HT-29 (cell line): ENCODE measurements at regions not wholly inside any gene's neighbourhood (a gene's known extent, or its start where the extent isn't known, plus 50 kb on each side); places are given as distances from the start of the nearest gene placed in this dataset.
A peak's percentile ranks its signal among the peaks of the same experiment; 100 is the strongest.
"Not testable (repeated sequence)": the region's sequence is repeated elsewhere in the genome, so short reads cannot be mapped to it uniquely, and the experiment has no call there.

ENCODE experiments used
- DNase-seq: peaks from one replicate; pipeline ENCODE4 v3.0.0-alpha.2; 2015; ENCODE audit warnings: low spot score

DNA sequence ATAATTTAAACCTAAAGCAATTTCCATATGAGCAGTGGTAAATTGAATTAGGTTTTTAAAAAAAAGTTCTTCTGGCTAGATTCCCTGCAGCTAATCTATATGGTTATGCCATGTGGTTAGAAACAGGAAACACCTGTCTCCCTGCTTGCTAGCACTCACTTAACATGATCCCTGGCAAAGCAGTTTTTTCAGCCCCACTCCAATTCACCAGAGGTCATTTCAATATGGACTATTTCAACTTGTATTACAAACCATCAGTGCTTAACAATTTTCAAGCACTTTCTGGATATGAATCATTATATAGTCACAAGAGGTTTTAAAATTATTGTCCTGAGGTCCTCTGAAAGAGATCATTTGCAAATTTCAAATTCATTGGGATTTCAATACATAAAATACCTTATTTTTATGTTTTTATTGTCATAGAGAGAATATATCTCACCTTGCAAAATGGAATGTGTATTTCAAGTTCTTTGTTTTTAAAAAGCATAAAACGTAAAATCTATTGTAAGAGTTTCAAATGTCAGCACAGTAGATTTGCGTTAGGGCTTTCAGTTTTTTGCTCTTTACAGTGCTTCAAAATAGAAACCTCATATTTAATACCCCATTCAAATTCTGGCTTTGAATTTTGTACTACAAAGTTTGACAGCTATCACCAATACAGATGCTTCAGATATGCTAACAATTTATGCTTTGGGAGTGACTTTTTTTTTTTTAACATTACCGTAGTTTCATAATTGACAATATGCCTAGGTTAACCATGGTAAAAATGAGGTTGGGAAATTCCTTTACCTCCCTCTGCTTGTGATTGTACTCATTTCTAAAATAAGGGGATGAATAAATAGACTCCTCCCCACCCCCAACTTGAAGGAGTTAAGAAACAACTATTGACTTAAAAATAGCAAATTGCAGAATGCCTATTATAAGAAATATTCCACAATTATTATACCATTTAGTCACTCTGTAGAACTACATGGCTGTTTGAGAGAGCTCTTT is 117.5 kb upstream of the HGF start:
- no peak for DNase-seq

DNA sequence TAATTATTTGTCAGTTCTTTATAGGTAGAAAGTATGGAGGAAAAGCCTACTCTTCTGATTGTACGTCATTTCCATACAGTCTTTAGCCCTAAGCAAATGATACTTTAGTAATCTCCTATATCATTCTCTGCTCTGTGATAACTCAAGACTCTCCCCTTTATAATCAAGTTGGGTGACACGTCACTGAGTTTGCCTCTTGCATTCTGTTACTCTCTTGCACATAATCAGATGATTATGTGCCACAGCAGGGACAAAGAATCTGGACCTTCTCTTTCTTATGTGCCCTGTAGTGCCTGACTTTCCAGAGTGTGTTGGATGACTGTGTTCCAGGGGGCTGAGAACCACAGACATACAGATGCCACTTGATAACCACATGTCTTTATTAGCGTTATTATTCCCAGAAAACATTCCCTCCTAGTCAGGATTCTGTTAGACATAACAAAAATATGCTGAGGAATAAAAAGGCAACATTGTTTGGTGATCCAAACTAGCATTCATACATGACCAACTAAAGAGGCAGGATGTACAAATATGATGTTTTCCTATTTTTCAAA is 116.4 kb upstream of the HGF start:
- no peak for DNase-seq

DNA sequence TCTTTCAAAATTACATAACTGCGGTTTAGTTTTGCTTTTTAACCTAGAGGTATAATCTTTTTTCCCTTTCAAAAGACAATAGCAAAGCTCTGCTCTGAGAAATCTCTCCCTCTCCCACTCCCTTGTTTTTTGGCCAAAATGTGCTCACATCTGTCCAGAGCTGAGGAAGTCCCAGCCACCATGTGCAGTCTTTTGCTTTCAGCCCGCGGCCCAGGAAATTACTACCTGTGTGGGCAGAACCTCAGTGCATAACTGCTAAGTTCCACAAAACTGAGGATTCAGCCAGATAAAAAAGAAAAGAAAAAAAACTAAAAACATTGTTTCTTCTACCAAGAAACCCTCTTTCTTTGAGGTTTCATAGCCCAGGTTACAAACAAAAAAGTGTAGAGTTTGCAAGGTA is 115.0 kb upstream of the HGF start:
- DNase-seq = no peak

DNA sequence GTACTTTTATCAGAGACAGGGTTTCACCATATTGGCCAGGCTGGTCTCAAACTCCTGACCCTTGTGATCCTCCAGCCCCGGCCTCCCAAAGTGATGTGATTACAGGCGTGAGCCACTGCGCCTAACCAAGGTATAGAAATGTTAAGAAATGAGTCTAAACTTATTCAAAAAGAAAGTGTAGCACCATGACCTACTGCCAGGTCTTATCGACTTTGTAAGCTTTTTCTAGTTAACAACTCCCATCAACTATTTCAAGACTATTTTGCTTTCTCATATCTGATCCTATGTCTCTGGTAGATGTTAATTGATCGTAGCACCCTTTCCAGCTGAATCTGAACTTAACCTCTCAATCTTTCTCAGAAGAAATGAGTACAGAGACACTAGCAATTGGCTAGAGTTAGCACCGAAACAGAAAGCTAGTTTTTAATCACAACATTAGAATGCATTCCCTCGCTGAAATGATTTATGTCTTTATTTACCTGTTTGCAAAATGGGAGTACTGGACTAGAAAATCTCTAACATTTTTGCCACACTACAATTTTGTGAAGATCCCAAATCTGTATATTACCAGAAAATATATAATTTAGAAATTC is 114.0 kb upstream of the HGF start:
- no peak for DNase-seq

DNA sequence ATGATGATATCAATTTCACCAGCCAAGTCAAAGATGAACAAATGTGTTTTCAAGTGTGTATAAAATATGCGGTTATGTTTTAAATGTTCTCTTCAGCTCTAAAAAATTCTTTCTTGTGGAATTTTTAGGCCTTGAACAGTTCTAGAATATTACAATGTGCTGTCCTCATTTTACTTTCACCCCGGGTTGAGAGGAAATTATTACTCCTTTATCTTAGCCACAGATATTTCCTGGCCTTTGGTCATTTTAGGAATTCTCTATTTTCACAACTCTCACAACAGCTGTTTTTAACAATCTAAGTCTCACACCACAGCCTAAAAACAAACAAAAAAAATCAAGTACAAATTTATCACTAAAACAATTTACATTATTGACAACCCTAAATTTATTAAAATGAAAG is 112.2 kb upstream of the HGF start:
- DNase-seq = no peak

DNA sequence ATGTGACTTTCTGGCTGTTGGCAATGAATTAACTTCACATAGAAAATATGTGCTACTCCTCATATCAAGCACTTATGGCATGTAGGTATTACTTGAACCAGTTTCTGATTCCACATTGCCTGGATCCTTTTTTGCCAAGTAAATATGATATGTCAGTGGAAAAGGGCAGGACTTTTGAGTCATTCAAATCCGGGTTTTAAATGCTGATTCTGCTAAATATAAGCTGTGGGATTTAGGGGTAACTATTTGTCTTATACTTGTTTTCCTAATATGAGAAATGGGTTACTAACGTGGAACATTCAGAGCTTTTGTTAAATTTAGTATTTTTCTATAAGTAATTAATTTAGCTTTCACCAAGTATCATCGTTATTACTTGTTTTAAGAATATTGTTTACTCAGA is 108.0 kb upstream of the HGF start:
- DNase-seq = no peak

DNA sequence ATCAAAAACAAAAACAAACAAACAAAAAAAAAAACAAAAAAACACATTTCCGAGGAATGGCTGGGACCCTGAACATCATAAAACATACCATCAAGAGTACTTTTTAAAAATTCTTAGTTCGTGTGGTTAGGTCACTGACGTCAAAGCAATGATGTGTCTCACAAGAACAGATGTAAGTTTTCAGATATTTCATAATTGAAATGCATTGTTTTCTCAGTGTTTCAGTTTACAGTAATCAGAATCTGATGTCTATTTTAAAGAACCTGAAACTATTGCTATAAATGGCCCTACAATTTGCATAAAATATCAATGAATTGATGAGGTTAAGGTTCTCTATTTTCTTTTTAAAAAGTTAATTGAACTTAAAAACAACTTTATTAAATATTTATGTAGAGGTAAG is 103.7 kb upstream of the HGF start:
- DNase-seq = no peak

DNA sequence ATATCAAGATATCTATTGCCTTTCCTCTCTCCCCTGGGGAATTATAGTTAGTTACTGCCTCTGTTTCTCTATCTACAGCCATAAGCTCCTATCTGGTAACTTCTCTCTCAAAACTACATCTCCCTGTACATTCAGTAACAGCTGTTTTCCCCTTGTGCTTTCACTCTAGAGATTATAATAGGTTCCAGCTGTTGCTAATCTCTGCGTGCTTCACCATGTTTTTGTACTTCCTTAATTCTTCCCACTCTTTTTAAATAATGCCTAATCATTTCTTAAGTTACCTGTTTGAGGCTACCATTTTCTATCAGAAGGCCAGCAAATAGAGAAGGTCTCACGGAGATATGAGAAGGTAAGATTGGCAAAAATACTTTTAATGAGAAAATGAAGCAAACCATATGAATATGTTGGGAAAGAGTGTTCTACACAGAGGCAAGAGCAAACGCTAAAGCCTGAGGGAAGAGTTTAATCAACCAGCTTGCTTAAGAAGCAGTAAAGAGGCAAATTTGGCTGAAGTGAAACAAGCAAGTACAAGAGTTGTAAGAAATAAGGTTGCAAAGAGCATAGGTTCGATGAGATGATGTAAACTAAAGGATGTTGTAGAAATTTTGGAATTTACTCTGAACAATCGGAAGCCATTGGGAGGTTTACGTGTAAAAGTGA is 101.9 kb upstream of the HGF start:
- no peak for DNase-seq

DNA sequence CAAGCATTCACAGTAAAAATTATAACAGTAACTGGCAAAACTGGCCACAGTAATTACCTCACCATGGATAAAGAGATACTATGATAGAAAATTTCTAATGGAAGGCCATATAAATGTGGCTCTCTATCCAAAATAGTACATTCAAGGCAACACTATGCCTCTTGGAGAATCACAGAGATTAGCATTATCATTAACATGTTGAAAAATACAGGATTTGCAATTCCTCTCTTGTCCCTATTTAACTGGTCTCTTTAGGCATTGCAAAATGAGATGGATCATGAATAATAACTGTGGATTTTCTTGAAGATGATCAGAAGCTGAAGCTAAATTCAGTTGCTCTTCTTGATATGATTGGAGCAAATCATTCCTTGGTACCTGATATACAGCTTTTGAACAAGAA is 100.8 kb upstream of the HGF start:
- DNase-seq = no peak

DNA sequence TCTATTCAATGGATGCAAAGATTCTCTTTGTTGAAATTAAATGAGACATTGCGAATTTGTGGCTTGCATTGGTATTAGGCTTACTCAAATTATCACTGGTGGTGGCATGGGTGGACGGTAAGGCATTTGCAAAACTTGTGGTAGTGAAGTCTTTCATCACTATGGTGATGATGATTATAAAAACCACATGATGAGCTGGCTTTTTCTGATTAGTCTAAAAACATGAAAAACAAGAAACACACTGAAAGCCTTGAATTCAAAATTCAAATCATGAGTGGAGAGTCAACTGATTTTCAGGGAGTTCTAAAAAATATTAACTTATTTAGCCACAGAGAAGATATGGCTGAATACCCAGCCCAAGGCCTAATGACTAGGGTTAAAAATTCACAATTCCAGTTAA is 99.8 kb upstream of the HGF start:
- no peak for DNase-seq

DNA sequence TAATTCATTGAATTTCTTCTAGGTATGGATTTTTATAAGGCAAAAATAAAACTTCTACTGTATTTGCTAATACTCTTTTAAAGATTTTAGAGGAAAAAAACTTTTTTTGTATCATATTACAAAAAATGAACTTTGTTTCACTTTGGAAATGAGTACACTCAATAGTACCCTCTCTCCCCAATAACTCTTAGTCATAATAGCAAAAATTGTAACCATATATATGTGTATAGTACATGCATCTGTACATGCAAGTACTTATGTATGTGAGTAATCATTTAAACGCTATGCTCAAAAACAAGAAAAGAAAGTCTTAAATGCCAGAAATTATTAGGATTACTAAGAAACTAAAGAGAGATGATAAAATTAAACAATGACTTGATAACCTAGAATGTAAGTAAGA is 95.9 kb upstream of the HGF start:
- DNase-seq = no peak

DNA sequence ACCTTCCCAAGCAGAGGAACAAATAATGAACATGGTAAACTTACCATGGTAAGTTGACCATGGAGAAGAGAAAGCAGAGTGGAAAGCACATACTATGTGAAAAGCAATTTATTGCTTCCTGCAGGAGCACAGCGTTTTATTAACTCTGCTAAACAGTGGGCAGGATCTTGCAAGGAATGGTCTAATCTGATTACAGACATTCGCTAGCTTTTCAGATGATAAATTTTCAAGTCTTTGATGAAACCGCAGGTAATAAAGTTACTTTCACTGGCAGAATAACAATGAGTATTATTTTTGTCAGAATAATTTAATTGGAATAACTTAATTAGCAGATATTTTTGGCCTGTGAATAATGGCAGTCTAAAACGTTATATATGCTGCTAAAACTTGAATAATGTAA is 89.6 kb upstream of the HGF start:
- DNase-seq = no peak

DNA sequence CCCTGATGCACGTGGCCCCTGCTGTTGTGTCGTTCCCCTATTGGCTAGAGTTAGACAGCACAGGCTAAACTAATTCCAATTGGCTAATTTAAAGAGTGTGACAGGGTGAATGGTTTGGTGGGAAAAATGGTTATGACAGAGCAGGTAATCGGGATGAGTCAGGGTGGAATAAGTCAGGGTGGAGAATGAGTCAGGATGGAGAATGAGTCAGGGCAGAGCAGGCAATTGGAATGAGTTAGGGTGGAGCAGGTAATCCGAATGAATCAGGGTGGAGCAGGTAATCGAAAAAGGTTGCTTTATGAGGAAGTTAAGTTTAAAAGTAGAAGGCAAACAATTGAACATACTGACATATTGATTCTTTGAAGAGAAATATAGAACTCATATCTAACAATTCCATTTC is 89.0 kb upstream of the HGF start:
- peak; percentile 52 for DNase-seq

DNA sequence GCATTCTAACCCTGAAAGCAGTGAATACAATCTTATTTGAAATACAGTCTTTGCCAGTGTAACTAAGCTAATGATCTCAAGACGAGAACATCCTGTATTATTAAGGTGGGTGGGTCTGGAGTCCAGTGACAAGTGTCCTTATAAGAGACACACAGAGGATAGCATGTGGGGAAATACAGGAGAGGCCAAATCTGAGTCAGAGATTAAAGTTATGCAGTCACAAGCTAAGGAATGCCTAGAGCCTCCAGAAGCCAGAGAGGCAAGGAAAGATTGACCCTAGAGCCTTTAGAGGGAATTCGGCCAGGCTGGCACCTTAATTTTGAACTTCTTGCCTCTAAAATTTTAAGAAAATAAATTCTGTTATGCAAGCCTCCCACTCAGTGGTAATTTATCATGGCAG is 87.5 kb upstream of the HGF start:
- DNase-seq = no peak

DNA sequence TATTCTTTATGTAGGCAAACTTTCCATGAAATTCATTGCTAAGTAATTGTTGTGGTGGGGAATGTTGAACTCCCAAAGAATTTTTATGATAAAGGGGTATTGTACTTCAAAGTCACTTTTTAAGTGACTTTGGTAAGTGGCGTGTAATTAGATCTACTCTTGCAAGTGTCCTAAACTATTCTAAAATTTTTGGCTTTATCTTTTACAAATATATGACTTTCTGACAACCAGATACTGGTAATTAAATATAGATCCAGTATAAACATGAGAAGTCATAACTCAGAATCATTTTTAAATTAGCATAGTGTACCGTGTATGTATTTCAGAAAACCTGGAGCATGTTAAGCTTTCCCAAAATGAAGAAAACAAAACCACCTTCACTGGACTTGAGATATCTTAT is 84.7 kb upstream of the HGF start:
- DNase-seq = no peak

DNA sequence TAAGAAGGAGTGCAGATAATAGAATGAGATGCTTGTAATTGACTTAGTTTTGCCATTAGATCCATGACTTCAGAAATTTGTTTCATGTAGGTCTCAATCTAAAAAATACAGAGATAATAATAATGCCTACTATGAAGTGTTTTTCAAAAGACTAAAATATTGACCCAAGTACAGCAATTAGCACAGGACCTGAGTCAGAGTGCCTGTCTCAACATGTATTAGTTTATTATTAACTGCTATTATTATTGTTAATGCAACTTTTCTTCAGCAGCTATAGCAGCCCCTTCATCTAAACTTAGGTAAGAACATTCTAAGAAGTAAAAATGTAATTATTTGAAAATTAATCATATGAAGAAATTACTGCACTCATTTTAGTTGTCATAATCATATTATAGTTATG is 82.9 kb upstream of the HGF start:
- DNase-seq = no peak

DNA sequence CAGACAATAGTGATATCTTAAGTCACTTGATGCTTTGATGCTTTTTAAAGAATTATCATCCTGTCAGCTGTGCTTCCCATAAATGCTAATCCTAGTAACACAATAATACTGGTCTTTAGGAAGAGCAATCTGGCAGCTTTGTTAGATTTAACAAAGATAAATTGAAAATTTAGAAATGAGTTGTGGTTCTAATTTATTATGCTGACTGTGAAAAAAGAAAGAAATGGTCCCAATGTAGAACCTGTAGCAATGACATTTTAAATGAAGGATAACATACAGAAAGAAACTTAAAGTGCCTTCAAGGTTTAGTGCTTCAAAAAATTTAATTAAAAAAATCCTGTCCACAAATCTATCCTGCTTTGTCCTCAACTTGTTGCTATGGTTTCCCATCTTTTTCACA is 81.6 kb upstream of the HGF start:
- DNase-seq = no peak

DNA sequence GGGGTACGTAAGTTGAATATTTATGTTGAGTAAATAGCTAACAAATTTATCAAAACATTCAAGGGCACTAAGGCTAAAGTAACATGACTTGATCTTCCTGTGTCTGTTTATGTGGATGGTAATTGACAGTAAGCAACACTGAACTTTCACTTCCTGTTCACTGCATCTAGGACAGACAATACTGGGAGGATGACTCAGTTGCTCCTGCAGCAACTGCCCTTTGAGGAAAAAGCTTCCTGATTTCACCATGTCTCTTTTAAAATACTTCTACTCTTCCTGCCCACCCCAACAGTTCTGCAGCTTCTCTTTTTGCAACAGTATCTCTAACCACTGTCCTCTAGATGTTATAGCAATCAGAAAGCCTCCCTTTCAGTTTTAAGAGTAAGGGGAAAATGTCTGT is 76.6 kb upstream of the HGF start:
- no peak for DNase-seq

DNA sequence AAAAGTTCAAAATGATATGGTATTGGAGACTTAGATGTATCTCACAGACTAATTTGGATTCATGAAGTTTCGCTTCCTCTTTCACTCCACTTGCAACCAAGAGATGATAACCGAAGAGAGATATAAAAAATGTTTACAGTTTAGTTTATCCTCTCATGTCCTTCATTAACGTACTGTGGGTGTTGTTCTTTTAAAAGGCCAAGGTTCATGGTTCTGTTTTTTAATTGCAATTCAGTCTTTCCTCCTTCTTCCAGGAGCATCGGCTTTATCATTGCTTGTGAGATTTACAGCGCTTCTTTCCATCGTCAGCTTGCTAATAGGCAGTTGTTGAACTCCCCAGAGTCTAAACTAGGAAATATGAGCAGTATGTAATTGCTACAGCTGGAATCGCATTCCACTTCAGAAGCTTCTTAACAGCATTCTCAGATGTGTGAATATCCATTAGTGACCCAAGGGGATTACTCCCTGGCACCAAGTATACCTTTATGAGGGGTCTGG is 75.9 kb upstream of the HGF start:
- no peak for DNase-seq

DNA sequence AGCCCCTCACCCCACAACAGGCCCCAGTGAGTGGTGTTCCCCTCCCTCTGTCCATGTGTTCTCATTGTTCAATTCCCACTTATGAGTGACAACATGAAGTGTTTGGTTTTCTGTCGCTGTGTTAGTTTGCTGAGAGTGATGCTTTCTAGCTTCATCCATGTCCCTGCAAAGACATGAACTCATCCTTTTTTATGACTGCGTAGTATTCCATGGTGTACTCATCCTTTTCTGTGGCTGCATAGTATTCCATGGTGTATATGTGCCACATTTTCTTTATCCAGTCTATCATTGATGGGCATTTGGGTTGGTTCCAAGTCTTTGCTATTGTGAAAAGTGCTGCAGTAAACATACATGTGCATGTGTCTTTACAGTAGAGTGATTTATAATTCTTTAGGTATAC is 73.8 kb upstream of the HGF start:
- not testable (repeated sequence) for DNase-seq

DNA sequence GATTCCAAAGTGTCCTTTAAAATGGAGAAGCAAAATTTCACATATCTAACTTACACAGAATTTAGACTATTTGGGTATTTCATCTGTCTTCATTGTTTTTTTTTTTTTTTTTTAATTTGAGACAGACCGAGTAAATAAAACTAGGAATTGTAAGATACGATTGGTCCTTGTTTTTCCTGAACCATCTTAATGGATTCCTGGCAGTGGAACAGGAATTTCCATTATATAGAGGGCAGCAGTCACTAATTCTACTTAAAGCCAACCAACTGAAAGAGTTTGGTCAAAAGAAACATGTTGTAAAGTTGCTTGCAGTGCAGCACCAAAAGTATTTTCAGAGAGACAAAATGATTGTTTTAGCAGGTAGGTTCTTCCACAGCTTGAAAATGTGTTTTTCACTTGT is 72.5 kb upstream of the HGF start:
- no peak for DNase-seq

DNA sequence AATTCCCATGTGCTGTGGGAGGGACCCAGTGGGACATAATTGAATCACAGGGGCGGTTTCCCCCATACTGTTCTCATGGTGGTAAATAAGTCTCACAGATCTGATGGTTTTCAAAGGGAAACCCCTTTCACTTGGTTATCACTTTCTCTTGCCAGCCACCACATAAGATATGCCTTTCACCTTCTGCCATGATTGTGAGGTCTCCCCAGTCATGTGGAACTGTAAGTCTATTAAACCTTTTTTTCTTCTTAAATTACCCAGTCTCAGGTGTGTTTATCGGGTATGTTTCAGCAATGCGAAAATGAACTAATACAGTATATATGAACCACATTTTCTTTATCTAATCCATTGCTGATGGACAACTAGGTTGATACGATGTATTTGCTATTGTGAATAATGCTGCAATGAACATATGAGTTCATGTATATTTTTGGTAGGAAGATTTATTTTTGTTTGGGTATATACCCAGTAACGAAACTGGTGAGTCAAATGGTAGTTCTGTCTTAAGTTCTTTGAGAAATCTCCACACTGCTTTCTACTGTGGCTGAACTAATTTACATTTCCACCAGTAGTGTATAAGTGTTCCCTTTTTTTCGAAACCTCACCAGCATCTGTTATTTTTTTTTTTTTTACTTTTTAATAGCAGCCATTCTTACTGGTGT is 70.0 kb upstream of the HGF start:
- no peak for DNase-seq
